Umbilical cord (tissue), 1 donor: ENCODE measurements at regions not wholly inside any gene's neighbourhood (a gene's known extent, or its start where the extent isn't known, plus 50 kb on each side); places are given as distances from the start of the nearest gene placed in this dataset.

ENCODE experiments used
- DNase-seq: peaks from one replicate; pipeline ENCODE4 v3.0.0-alpha.2; 2015; ENCODE audit warnings: low spot score

DNA sequence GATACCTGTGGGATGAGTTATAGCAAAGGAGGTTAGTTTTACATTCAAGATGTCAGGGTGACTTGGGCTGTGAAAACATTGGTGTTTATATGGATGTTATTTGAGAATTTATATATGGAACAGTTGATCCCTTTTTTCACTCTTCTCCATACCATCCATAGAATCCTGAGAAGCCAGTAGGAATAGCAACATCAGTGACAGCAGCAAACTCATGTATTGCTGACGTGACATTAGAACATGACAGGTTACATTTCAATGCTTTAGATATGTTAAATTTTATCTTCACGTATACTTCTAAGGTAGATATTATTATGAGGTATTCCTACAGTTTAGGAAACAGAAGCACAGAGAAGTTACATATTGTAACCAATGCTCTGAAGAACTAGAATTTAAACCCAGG, 745.2 kb upstream of the GCFC2 start:
- no peak for DNase-seq

DNA sequence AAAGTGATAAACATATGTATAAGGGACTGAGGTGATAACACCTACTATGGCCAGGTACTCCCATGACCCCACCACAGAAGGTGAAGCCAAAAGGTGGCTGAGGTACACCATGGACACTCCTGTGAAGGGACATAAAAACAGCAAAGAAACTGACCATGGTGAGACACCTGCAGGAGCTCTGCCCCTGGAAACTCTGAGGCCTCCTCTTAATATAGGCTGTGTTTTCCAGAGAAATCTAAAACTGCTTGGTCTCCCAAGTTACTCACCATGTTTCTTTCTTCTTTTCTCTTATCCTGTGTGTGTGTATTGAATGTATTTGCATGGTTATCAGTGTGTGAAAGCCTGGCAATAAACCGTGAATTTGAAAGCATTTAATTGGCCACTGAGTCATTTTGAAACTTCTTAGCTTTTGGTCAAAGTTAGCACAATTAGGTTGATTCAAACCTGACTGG, 739.3 kb upstream of the GCFC2 start:
- DNase-seq, result no peak

DNA sequence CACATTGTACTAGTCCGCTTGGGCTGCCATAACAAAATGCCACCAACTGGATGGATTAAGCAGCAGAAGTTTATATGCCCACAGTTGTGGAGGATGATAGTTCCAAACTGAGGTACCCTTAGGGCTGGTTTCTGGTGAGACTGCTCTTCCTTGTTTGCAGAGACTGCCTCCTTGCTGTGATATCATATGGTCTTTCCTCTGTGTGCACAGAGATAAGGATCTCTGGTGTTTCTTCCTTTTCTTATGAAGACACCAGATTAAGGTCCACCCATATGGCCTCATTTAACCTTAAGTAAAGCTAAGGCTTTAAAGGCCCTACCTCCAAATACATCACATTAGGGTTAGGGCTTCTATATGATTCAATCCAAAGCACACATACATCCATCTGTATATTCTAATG, 738.2 kb upstream of the GCFC2 start:
- DNase-seq, result no peak

DNA sequence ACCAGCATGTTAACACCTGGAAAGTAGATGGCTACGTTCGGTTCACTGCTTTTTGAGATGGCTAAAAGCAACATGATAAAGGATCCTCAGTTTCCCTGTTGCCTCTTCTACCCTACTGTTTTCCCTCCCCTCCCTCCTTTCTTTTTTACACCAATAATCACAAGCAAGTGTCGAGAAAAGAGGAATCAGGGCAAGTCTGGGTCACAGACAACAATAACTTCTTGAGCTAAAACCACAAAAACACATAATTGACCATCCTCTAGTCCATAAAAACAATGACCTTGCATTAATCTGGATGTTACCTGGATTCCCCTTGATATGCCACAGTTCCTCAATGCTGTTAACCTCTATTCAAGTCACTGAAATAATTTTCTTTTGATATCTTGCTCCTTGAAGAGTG, 736.6 kb upstream of the GCFC2 start:
- no peak for DNase-seq

DNA sequence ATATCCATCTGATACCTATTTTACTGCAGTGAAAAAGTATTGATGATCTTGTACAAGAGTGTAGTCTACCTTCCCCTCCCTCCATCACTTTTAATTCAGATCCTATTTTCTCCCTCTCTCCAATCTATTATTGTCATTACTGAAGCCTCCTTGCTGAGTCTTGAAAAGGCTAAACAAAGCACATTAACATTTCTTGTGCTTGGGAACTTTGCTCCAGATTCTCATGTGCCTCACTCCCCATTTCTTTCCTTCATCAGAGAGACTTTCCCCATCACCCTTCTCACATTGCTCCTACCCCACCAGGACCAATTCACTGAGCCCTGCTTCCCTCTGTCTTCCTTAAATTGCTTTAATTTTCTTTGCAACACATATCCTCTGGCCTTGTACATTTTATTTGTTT, 736.2 kb upstream of the GCFC2 start:
- no peak for DNase-seq

DNA sequence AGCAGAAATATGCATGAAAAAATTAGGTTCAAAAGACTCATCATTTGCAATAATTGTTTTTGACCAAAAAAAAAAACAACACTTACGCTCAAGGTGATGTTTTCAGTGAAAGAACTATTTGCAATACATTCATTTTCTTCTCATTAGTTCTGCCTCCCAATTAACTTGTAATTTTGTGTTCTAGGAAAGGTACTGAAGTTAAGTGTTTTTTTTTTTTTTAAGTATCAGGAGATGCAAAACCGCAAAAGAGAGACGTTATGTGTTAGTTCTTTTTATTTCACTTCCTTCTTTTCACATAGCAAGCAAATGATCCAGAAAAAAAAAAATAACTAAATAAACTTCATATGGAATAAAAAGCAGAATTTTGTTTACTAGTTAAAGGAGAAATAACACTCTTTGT, 735.2 kb upstream of the GCFC2 start:
- DNase-seq, result no peak

DNA sequence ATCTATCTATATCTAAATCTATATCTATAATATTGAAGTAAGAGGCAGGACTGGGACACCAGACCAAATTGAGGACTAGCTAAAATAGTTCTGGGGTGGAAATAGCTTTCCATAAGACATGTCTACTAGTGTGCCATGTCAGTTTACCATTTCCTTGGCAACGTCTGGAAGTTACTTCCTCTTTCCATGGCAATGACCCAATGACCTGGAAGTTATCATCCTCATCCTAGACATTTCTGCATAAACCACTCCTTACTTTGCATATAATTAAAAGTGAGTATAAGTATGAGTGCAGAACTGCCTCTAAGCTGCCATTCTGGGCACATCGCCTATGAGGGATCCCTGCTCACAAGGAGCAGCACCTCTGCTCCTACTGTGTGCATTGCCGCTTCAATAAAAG, 734.0 kb upstream of the GCFC2 start:
- no peak for DNase-seq

DNA sequence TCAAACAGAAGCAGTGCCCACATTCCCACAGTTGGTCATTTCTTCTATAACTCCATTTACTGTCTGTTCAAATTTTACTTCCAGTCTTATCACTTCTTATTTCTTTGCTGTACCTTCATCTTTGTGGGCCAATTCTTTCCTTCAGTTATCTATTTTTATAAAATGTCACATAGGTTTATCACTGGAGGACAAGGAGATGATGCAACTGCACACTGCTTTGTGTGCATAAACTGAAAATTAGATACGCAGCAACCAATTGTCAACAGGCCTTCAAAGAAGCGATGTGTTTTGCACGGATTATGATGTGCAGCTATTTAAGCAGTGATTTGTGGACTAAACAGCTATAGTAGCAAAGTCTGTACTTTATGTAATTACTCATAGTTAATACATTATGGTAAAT, 726.8 kb upstream of the GCFC2 start:
- no peak for DNase-seq

DNA sequence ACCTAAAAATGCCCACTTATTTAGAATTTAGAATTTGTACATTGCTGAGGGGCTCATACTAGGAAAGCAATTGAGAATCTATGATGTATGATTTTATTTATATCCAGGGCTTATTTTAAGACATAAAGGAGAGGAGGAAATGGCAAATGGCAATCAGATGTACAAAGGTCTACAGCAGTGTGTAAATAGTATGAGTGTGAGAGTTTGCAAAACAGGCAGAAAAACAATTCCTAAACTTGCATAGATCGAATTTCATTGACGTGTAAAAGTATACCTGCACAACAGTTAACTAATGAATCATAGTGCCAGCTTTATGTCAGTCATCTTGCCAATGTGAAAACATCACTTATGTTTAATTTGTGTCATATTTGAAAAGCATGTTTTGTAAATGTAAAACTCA, 718.7 kb upstream of the GCFC2 start:
- DNase-seq, result no peak

DNA sequence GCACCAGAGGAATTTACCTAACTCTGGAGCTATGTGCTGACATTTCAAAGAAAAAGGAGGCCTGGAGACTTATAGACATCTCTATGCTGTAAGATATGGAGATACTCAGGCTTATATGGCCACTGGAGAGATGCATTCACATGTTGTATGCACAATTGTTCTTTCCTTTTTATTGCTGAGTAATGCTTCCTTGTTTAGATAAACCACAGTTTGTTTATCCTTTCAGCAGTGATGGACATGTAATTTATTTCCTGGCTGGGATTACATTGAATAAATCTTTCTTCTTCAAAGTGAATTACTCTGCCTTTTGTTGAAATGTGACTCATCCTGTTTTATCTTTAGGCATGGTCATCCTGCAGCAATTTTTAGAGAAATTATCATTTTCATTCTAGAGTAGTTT, 716.7 kb upstream of the GCFC2 start:
- no peak for DNase-seq

DNA sequence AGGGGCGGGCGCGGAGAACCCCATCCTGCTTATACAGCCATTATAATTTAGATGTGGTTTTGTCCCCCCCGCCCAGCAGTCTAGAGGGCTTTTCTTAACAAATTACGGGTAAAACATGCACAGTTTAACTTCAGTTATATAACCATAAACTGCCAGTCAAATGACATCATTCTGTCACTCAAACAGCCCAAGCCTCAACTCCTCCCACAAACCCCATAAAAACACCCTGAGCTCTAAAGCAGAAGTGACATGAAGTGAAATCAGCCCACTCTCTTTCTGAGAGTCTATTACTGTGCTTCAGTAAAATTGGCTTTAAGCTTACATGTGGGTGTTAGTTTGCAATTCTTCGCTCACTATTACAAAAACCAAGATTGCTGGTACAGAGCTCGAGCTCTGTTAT, 705.1 kb upstream of the GCFC2 start:
- DNase-seq, result no peak

DNA sequence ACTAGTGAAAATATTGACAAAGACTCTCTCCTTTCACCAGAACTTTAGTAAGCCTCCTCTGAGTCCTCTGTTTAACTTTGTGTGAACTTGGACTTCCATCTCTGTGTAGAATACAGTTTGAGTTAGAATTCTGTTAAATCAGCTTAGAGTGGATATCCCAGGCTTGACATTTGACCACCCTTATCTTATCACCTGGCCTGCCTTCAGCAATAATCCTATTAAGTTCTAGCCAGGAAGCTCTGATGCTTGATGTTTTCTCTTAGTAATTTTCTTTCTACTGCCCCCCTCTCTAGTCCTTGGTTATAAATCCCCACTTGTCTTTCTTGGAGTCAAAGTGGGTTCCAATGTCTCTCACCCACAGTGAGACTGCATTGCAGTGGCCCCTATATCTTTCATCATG, 702.7 kb upstream of the GCFC2 start:
- DNase-seq, result peak; percentile 1

DNA sequence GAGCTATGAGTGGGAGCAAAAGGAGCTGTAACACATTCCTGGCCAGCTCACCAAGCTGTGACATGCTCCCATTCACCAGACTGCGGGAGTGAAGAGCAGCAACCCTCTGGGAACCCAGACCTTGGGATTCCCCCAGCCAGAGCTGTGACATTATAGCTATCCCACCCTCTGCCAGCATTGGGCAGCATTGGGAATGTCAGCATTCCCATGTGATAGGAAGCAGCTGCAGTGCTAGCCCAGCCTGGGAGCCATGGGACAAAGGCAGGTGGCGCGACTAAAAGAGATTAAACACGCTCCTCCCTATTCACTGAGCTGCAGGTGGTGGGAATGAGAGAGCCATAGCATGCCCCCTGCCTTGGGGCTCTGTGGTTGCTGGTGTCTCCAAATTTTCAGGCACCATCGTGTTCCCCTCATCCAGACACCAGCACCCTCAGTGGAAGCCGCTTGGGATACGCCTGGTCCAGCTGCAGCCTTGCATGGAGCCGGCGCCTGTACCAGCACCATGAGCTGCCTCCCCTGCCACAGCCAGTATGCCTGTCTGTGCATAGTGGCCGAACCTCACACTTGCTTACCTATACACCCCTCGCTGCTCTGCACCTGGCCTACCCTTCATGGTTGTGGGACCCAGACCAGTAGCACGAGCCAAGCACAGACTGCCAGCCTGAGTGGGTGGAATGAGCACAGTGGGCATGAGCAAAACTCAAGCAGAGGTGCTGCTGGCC, 695.6 kb upstream of the GCFC2 start:
- DNase-seq, result no peak

DNA sequence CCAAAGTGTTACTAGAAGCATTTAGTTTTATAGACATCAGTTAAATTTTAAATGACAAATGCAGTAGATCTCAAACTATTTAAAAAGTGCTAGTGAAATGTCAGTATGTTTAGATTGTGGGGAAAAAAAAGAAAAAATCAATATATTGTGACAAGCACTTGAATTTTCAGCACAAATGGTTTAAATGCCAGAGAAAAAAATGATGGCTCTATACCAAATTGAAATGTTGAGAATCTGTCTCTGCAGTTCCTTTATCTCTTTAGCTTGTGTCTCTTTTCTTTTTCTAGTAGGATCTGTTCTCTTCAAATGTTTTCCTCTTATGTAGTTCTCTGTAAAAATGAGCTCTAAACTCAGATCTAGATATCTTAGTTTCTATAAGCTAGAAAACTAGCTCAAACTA, 682.6 kb upstream of the GCFC2 start:
- no peak for DNase-seq

DNA sequence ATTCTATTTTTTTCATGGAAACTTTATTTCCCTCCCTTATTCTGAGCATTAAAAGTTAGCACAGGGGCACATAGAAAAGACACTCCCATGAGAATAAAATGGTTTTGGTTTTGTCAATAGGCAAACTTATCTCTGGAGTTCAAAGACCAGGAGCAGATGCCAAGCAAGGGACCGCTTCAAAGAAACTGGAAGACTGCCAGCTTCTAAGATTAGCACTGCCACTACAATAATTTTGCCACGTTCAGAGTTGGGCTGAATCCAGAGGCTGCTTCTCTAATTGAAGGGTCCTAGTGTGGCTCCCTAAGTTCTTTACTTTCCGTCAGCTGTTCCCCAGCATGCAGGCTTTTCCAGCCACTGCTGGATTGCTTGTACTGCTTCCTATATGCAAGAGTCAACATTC, 681.0 kb upstream of the GCFC2 start:
- no peak for DNase-seq

DNA sequence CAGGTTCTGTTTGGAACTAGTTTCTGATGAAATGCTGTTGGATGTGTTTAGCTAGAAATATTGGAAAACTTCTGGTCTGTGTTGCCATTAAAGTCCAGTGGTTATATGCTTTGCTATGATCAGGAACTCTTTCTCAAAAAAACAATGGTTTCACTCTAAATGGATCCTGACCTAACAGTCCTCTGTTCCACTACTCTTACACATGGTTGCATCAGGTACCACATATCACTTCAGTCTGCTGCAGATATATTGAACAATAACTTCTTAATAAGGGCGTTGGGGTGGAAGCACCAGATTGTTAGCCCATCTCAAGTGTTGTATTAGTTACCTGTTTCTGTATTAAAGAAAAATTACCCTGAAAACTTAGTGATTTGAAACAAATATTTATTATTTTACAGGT, 676.6 kb upstream of the GCFC2 start:
- DNase-seq, result no peak

DNA sequence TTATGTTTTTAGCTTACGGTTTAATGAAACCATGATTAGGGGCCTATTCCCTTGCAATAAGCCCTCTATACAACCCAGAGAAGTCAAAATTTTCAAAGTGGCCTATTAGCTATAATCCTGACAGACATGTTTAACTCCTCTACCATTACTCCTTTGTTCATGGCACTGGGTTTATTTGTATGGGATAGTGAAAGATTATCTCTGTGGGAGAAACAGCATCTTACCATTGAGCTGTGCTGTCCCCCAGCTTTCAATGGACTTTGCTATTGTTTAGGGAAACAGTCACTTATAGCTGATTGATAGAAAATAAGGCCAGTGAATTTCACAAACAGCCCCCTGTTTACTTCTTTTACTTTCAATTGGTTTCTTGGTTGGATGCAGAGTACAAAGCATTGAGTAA, 675.2 kb upstream of the GCFC2 start:
- no peak for DNase-seq

DNA sequence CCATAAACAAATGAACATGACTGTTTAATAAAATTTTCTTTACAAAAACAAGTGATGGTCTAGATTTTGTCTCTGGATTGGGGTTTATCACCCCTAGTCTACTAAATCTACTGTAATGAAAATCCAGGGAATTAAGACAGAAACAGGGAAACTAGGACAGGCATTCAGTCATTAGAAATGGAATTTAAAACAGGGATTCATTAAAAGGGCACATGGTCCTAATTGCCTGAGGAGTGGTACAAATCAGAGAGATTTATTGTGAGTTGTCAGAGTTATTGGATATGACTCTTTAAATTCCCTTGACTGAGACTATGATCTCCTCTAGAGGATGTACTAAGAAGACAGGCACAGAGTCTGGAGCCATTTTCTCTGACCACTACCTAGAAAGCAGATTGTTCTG, 670.9 kb upstream of the GCFC2 start:
- DNase-seq, result no peak

DNA sequence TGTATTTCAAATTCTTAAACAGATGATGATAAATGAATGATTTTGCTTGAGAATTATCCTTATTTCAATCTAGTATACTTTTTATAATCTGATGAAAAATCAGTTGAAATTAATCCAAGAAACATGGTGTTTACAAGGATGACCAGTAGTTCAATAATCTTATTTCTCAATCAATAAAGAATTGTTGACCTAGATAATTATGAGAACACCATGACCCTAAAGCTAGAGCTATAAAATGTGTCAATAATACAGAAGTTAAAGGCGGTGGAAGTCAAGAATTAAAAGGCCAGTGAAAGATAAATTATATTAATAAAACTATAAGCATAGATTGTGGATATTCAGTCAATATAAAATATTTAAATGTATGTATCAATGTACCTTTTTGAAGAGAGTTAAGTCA, 667.4 kb upstream of the GCFC2 start:
- DNase-seq, result no peak

DNA sequence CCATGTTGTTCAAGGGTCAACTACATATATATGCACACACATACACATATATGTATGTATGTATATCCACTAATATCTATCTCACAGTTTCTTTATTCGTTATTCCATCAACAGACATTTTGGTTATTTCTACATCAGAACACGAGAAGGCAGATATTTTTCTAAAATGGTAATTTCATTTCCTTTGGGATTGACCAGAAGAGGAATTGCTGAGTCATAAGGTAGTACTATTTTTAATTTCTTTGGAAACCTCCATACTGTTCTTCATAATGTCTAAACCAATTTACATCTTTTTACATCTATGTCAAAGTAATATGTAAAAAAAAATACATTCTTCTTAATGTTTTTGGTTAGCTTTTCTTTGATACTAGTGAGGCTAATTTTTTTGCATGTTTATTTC, 630.7 kb upstream of the GCFC2 start:
- DNase-seq, result no peak

DNA sequence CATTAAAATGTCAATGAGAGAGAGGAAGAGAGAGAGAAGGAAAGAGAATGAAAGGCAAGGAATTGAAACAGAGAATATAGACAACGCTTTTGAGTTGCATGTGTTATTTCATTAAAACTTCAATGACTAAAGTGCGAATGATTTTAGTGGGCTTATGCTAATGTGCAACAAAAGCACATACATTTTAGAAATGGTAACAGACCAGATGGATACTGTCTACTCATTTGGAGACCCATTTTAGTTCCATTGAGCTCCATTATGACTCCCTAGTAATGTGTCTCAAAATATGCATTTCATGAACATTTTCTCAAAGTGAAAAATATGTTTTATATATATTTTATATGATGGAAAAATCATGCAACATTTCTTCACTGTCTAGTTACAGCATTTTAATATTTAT, 622.2 kb upstream of the GCFC2 start:
- DNase-seq, result no peak

DNA sequence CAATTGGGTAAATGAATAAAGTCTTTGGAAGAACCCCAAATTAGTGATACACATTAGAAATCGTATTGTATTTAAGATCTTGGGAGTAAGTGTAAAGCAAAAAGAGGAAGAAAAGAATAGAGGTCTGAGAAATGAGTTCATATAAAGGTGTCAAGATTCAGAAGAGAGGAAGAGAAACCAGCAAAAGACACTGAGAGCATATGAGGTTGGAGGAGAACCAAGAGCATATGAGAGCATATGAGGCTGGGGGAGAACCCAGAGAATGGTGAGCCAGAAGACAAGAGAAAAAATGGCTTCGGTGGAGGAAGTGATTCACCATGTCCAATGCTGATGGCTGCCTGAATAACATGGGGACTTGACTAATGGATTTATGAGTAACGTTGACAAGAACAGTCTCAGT, 620.1 kb upstream of the GCFC2 start:
- no peak for DNase-seq

DNA sequence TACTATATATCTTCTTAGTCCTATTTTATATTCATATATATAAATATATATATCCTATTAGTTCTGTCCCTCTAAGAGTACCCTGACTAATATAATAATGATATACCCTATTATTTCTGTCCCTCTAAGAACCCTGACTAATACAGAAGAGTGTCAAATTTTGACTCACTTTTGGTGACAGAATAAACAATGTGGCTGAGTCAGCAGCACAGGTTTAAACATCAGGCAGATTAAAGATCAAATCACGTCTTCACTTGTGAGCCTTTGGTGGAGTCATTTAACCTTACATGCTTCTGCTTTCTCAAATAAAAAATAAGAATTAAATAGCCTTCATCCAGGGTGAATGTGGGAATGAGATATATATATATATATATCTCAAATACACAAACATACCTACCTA, 615.9 kb upstream of the GCFC2 start:
- DNase-seq, result no peak

DNA sequence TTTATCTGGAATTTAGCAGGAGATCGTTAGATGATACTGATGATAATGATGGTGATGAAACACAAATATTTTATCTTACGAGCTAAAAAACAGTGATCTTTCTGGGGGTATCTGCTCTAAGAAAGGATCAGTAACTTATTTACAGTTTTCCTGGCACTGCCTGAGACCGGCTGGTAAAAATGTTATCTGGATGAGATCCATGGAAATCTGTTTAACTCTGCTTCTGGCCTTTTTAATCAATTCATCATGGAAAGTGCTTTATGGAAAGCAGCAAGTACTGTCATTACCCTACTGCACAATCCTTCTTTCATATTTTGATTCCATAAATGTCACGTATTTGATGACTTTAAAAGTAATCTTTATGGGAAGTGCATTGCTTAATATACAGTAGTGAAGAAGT, 612.7 kb upstream of the GCFC2 start:
- DNase-seq, result peak; percentile 3
